HCEC 1CT (cell line): ENCODE measurements at regions not wholly inside any gene's neighbourhood (a gene's known extent, or its start where the extent isn't known, plus 50 kb on each side); places are given as distances from the start of the nearest gene placed in this dataset.

ENCODE experiments used
- DNase-seq: peaks from one replicate; pipeline ENCODE4 v3.0.0-alpha.2; 2017

- DNase-seq = peak; percentile 89
Measured at GRCh38 chr12:95412482-95413311, 61.3 kb upstream of the METAP2 start.

- no peak for DNase-seq
Measured at GRCh38 chr12:95413576-95413975, 60.4 kb upstream of the METAP2 start.

- no peak for DNase-seq
Measured at GRCh38 chr12:95415451-95415850, 58.5 kb upstream of the METAP2 start.

DNA sequence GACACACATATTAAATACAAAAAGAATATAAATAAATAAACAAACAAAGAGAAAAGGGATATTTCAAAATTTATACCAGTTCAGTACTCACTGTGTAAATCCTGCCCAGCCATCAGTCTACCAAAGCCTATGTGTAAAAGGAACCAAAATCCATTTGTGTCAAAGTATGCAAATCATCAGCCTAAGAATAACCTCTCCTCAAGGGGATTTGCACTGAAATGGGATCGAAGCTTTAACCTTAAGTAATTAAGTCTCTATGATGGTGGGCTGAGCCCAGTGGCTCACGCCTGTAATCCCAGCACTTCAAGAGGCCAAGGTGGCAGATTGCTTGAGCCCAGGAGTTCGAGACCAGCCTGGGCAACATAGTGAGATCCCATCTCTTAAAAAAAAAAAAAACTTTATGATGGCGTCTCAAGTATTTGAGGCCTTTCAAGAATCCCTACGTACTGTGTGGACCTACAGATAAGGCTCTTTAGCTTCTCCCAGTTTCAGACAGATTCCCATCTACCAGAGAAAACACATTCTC, 57.8 kb upstream of the METAP2 start:
- DNase-seq = no peak

DNA sequence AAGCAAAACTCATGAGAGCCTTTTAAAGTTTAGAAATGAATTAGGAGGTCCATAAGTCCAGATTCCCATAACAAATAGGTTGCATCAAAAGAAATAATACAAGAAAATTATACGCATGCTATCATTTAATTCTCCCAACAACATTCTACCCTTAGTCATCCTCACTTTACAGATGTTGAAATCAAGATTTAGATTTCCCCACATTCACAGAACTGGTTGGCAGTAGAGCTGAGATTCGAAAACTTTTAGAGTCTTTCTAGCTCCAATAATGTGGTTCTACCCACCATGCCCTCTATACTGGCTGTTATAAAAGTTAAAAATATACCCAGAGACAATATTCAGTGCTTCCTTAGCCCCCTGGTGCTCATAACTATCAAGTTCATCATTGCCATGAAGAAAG, 56.6 kb upstream of the METAP2 start:
- no peak for DNase-seq

DNA sequence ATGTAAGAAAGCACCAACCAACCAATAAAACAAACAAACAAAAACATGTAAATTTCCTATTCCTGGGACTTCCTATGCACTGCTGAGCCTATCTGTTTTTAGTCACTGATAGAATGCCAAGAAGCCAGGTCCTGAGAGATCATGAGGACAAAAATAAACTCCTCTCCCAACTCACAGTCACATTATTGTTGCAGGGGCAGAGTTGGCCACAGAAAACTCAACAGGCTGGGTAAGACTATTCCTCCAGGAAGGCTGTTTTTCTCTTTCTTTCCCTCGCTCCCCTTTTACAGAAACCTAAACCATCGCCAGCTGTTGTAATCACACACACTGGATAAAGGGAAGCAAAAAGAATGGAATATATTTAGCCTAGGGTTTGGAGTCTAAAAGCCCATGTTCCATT, 55.8 kb upstream of the METAP2 start:
- no peak for DNase-seq
